HEK293T (cell line): ENCODE measurements at regions not wholly inside any gene's neighbourhood (a gene's known extent, or its start where the extent isn't known, plus 50 kb on each side); places are given as distances from the start of the nearest gene placed in this dataset.
"Not testable (repeated sequence)": the region's sequence is repeated elsewhere in the genome, so short reads cannot be mapped to it uniquely, and the experiment has no call there.

Source experiments
- CTCF ChIA-PET: fragments of 350-600 bp; formaldehyde crosslinking; extraction: SDS; loops from one replicate; lab custom pipeline; 2021; ENCODE audit warnings: antibody characterized with exemption, inconsistent platforms; lab: Yijun Ruan, JAX
- POLR2A ChIA-PET: fragments of 350-600 bp; formaldehyde crosslinking; extraction: SDS; loops from one replicate; lab custom pipeline; 2020; ENCODE audit warnings: antibody characterized with exemption, inconsistent platforms; lab: Yijun Ruan, JAX
- DNase-seq: peaks from one replicate; pipeline ENCODE4 v3.0.0; 2012; ENCODE audit warnings: mixed read lengths; ENCODE audit errors: extremely low spot score
- ARNT ChIP-seq: fragments of 450-650 bp; IDR thresholded peaks from 2 replicates; pipeline ENCODE4 v1.6.1; 2017; ENCODE audit warnings: mild to moderate bottlenecking
- BHLHE40 ChIP-seq: fragments of 450-650 bp; IDR thresholded peaks from 2 replicates; pipeline ENCODE4 v1.6.1; 2016; ENCODE audit warnings: mild to moderate bottlenecking, moderate library complexity, borderline replicate concordance
- CTBP1 ChIP-seq: fragments of 450-650 bp; IDR thresholded peaks from 2 replicates; pipeline ENCODE4 v1.6.1; 2016; ENCODE audit warnings: borderline replicate concordance
- ELF4 ChIP-seq: fragments of 450-650 bp; IDR thresholded peaks from 2 replicates; pipeline ENCODE4 v1.6.1; 2017; ENCODE audit warnings: antibody characterized with exemption
- FOXA1 ChIP-seq: fragments of 450-650 bp; IDR thresholded peaks from 2 replicates; pipeline ENCODE4 v1.6.1; 2016; ENCODE audit warnings: mild to moderate bottlenecking
- FOXK2 ChIP-seq: fragments of 450-650 bp; IDR thresholded peaks from 2 replicates; pipeline ENCODE4 v1.6.1; 2016; ENCODE audit warnings: mild to moderate bottlenecking
- FOXM1 ChIP-seq: fragments of 450-650 bp; IDR thresholded peaks from 2 replicates; pipeline ENCODE4 v1.6.1; 2017; ENCODE audit warnings: mild to moderate bottlenecking, borderline replicate concordance
- HDGF ChIP-seq: fragments of 450-650 bp; IDR thresholded peaks from 2 replicates; pipeline ENCODE4 v1.6.1; 2017; ENCODE audit warnings: antibody characterized with exemption, borderline replicate concordance
- L3MBTL2 ChIP-seq: fragments of 450-650 bp; conservative IDR thresholded peaks from 2 replicates; pipeline ENCODE4 v1.6.1; 2016; ENCODE audit warnings: mild to moderate bottlenecking
- LEF1 ChIP-seq: fragments of 450-650 bp; IDR thresholded peaks from 2 replicates; pipeline ENCODE4 v1.6.1; 2017; ENCODE audit warnings: mild to moderate bottlenecking, borderline replicate concordance
- NFRKB ChIP-seq: fragments of 450-650 bp; IDR thresholded peaks from 2 replicates; pipeline ENCODE4 v1.6.1; 2016; ENCODE audit warnings: mild to moderate bottlenecking, moderate library complexity
- PKNOX1 ChIP-seq: fragments of 450-650 bp; IDR thresholded peaks from 2 replicates; pipeline ENCODE4 v1.6.1; 2016
- SP1 ChIP-seq: fragments of 450-650 bp; IDR thresholded peaks from 2 replicates; pipeline ENCODE4 v1.6.1; 2017
- SUZ12 ChIP-seq: fragments of 450-650 bp; IDR thresholded peaks from 2 replicates; pipeline ENCODE4 v1.6.1; 2016; ENCODE audit warnings: mild to moderate bottlenecking
- TARDBP ChIP-seq: fragments of 450-650 bp; IDR thresholded peaks from 2 replicates; pipeline ENCODE4 v1.6.1; 2016
- ZNF384 ChIP-seq: fragments of 450-650 bp; IDR thresholded peaks from 2 replicates; pipeline ENCODE4 v1.6.1; 2016

GRCh38 chr20:57813509-57814269 lies 103.9 kb upstream of the PMEPA1 start:
- TF ChIP-seq ZNF384 (no peak), ARNT (no peak), CTBP1 (no peak), BHLHE40 (no peak)
- no peak for DNase-seq
- CTCF ChIA-PET, result no interaction called here
- POLR2A ChIA-PET, result no interaction called here

GRCh38 chr20:57812632-57813031 lies 102.8 kb upstream of the PMEPA1 start:
- CTCF ChIA-PET, POLR2A ChIA-PET, DNase-seq: not testable (repeated sequence)

GRCh38 chr20:57811374-57812020 lies 101.7 kb upstream of the PMEPA1 start:
- POLR2A ChIA-PET, result no interaction called here
- TF ChIP-seq FOXA1 (no peak), L3MBTL2 (no peak), SUZ12 (no peak), NFRKB (no peak), ARNT (no peak), CTBP1 (no peak), ZNF384 (no peak), BHLHE40 (no peak), ELF4 (no peak), PKNOX1 (no peak), FOXM1 (no peak), SP1 (no peak), FOXK2 (no peak), LEF1 (no peak), TARDBP (no peak)
- no peak for DNase-seq
- CTCF ChIA-PET, result no interaction called here

- TF ChIP-seq ELF4, result no peak
- ChIA-PET CTCF (interaction anchor here (1.0 kb wide), 1 partner anchor 69 kb away, joined by 3 read pairs; no protein-coding TSS in a partner anchor), POLR2A (interaction anchor here (0.7 kb wide), 1 partner anchor 37 kb away, joined by 3 read pairs; no protein-coding TSS in a partner anchor)
- no peak for DNase-seq
Observed at GRCh38 chr20:57810511-57811373, 100.9 kb upstream of the PMEPA1 start.

- POLR2A ChIA-PET, result interaction anchor here (0.7 kb wide), 1 partner anchor 36 kb away, joined by 3 read pairs; no protein-coding TSS in a partner anchor
- CTCF ChIA-PET, result interaction anchor here (1.0 kb wide), 1 partner anchor 70 kb away, joined by 3 read pairs; no protein-coding TSS in a partner anchor
- TF ChIP-seq CTBP1 (no peak), BHLHE40 (no peak), HDGF (no peak), LEF1 (no peak), NFRKB (no peak), FOXA1 (no peak), ZNF384 (no peak), SUZ12 (no peak), PKNOX1 (no peak), L3MBTL2 (no peak), FOXK2 (no peak), ELF4 (no peak), TARDBP (no peak), SP1 (no peak), ARNT (no peak), FOXM1 (no peak)
- DNase-seq, result no peak
Observed at GRCh38 chr20:57809661-57810172, 99.9 kb upstream of the PMEPA1 start.

- CTCF ChIA-PET, result no interaction called here
- TF ChIP-seq ARNT (no peak), TARDBP (no peak), SP1 (no peak), CTBP1 (no peak)
- POLR2A ChIA-PET, result no interaction called here
- DNase-seq, result no peak
Observed at GRCh38 chr20:57809149-57809548, 99.3 kb upstream of the PMEPA1 start.
